ENCODE measurements at regions not wholly inside any gene's neighbourhood (a gene's known extent, or its start where the extent isn't known, plus 50 kb on each side); places are given as distances from the start of the nearest gene placed in this dataset.

- no peak for DNase-seq
Observed at GRCh38 chrX:118878977-118879376, 55.4 kb downstream of the ZCCHC12 start.

- DNase-seq: no peak
Observed at GRCh38 chrX:118879586-118879985, 56.0 kb downstream of the ZCCHC12 start.

- DNase-seq: no peak
Observed at GRCh38 chrX:118883994-118884393, 60.4 kb downstream of the ZCCHC12 start.

- no peak for DNase-seq
Observed at GRCh38 chrX:118884552-118885138, 61.0 kb downstream of the ZCCHC12 start.

GRCh38 chrX:118893923-118894322 is 70.3 kb downstream of the ZCCHC12 start:
- DNase-seq: no peak

- DNase-seq: peak in 1 of 3 experiments; percentile 68
Observed at GRCh38 chrX:118901991-118902390, 72.4 kb upstream of the LONRF3 start.

GRCh38 chrX:118904218-118904617 is 70.2 kb upstream of the LONRF3 start:
- no peak for DNase-seq

GRCh38 chrX:118904664-118905063 is 69.8 kb upstream of the LONRF3 start:
- DNase-seq: no peak
